DND-41 (cell line): ENCODE measurements at regions not wholly inside any gene's neighbourhood (a gene's known extent, or its start where the extent isn't known, plus 50 kb on each side); places are given as distances from the start of the nearest gene placed in this dataset.

Experiments
- ATAC-seq: fragments of 200-7000 bp; cut with Tn5 transposase; 3 replicates; pipeline ENCODE4 v1.9.1; 2021; ENCODE audit warnings: low read depth; ENCODE audit not compliant: insufficient read depth
- DNase-seq: peaks from one replicate; pipeline ENCODE4 v3.0.0-alpha.2; 2020
- H2AFZ ChIP-seq: 2 replicates; pipeline ENCODE4 v1.6.0; 2012; ENCODE audit warnings: low read depth, low read length
- H3K27ac ChIP-seq: 2 replicates; pipeline ENCODE4 v1.5.1; 2012; ENCODE audit warnings: low read length, inconsistent platforms
- H3K27me3 ChIP-seq: fragments of 200-600 bp; sonication (generic); 2 replicates; pipeline ENCODE4 v1.6.0; 2012; ENCODE audit warnings: low read length, mild to moderate bottlenecking, inconsistent platforms; ENCODE audit not compliant: insufficient read depth, poor library complexity
- H3K36me3 ChIP-seq: 2 replicates; pipeline ENCODE4 v1.5.1; 2012; ENCODE audit warnings: low read length, inconsistent platforms; ENCODE audit not compliant: insufficient read depth
- H3K4me1 ChIP-seq: 2 replicates; pipeline ENCODE4 v1.5.1; 2012; ENCODE audit warnings: mild to moderate bottlenecking, low read length; ENCODE audit not compliant: insufficient read depth
- H3K4me2 ChIP-seq: 2 replicates; pipeline ENCODE4 v1.6.0; 2012; ENCODE audit warnings: mild to moderate bottlenecking, moderate library complexity, low read length, inconsistent platforms; ENCODE audit not compliant: insufficient read depth
- H3K4me3 ChIP-seq, 2 experiments: fragments of 200-600 bp in 1 of 2; shearing (Covaris generic) in 1 of 2; 2 replicates each; pipeline ENCODE4 v1.5.1; 2012 to 2016; ENCODE audit warnings: inconsistent platforms in 2 of 2, low read length in 2 of 2, mild to moderate bottlenecking in 2 of 2, low read depth in 1 of 2, moderate library complexity in 1 of 2
- H3K79me2 ChIP-seq: 2 replicates; pipeline ENCODE4 v1.6.0; 2012; ENCODE audit warnings: low read length, inconsistent platforms; ENCODE audit not compliant: insufficient read depth
- H3K9ac ChIP-seq: 2 replicates; pipeline ENCODE4 v1.6.0; 2012; ENCODE audit warnings: low read depth, mild to moderate bottlenecking, inconsistent platforms, low read length, moderate library complexity
- H3K9me3 ChIP-seq: 2 replicates; pipeline ENCODE4 v1.5.1; 2012; ENCODE audit warnings: low read length, moderate library complexity, mild to moderate bottlenecking, inconsistent platforms; ENCODE audit not compliant: insufficient read depth, severe bottlenecking
- H4K20me1 ChIP-seq: 2 replicates; pipeline ENCODE4 v1.6.0; 2012; ENCODE audit warnings: low read length; ENCODE audit not compliant: insufficient read depth
- EZH2 ChIP-seq: IDR thresholded peaks from 3 replicates; pipeline ENCODE4 v1.6.1; 2012; ENCODE audit warnings: borderline replicate concordance, low read depth, mild to moderate bottlenecking, moderate library complexity, low read length, inconsistent platforms; ENCODE audit not compliant: severe bottlenecking
- TF ChIP-seq, protein P1 (sequence below): IDR thresholded peaks from 2 replicates; pipeline ENCODE4 v1.5.1; 2012; ENCODE audit warnings: borderline replicate concordance, low read length, moderate library complexity, mild to moderate bottlenecking; ENCODE audit not compliant: poor library complexity, severe bottlenecking; ENCODE audit errors: extremely low read depth

GRCh38 chr13:81304121-81304659 lies 963.3 kb upstream of the SPRY2 start:
- H4K20me1 ChIP-seq: no peaks in the 10 kb centered on the region
- no peak overlapping the region for H2AFZ ChIP-seq
- DNase-seq (no peak), ATAC-seq (no peak)
- no peaks in the 10 kb centered on the region for H3K79me2 ChIP-seq
- H3K9me3 ChIP-seq: no peaks in the 10 kb centered on the region
- TF ChIP-seq EZH2: no peak
- TF ChIP-seq, protein P1, sequence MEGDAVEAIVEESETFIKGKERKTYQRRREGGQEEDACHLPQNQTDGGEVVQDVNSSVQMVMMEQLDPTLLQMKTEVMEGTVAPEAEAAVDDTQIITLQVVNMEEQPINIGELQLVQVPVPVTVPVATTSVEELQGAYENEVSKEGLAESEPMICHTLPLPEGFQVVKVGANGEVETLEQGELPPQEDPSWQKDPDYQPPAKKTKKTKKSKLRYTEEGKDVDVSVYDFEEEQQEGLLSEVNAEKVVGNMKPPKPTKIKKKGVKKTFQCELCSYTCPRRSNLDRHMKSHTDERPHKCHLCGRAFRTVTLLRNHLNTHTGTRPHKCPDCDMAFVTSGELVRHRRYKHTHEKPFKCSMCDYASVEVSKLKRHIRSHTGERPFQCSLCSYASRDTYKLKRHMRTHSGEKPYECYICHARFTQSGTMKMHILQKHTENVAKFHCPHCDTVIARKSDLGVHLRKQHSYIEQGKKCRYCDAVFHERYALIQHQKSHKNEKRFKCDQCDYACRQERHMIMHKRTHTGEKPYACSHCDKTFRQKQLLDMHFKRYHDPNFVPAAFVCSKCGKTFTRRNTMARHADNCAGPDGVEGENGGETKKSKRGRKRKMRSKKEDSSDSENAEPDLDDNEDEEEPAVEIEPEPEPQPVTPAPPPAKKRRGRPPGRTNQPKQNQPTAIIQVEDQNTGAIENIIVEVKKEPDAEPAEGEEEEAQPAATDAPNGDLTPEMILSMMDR: no peak
- no peak overlapping the region for H3K9ac ChIP-seq
- H3K4me3 ChIP-seq: no peak overlapping the region
- no peak overlapping the region for H3K4me2 ChIP-seq
- H3K36me3 ChIP-seq: no peaks in the 10 kb centered on the region
- no peaks in the 10 kb centered on the region for H3K4me1 ChIP-seq
- H3K27ac ChIP-seq: no peak overlapping the region
- H3K27me3 ChIP-seq: no peaks in the 10 kb centered on the region

- H3K27ac ChIP-seq: no peak overlapping the region
- H3K9me3 ChIP-seq: no peaks in the 10 kb centered on the region
- DNase-seq: no peak
- ATAC-seq: no peak
- H4K20me1 ChIP-seq: no peaks in the 10 kb centered on the region
- TF ChIP-seq, protein P1: no peak
- no peak for TF ChIP-seq EZH2
- H3K4me1 ChIP-seq: no peaks in the 10 kb centered on the region
- no peaks in the 10 kb centered on the region for H3K36me3 ChIP-seq
- H2AFZ ChIP-seq: no peak overlapping the region
- no peaks in the 10 kb centered on the region for H3K79me2 ChIP-seq
- H3K4me3 ChIP-seq: no peak overlapping the region
- no peaks in the 10 kb centered on the region for H3K27me3 ChIP-seq
- H3K4me2 ChIP-seq: no peak overlapping the region
- no peak overlapping the region for H3K9ac ChIP-seq
These were observed 961.8 kb upstream of the SPRY2 start for GRCh38 chr13:81302677-81303076.

- Histone ChIP-seq H3K79me2 (no peaks in the 10 kb centered on the region), H3K4me3 (no peak overlapping the region), H3K27ac (no peak overlapping the region), H3K36me3 (no peaks in the 10 kb centered on the region), H3K9ac (no peak overlapping the region), H4K20me1 (no peaks in the 10 kb centered on the region), H3K4me1 (no peaks in the 10 kb centered on the region), H2AFZ (no peak overlapping the region), H3K27me3 (no peaks in the 10 kb centered on the region), H3K4me2 (no peak overlapping the region), H3K9me3 (no peaks in the 10 kb centered on the region)
- ATAC-seq (no peak), DNase-seq (no peak)
- TF ChIP-seq EZH2: no peak
- TF ChIP-seq, protein P1: no peak
These were observed 961.2 kb upstream of the SPRY2 start for GRCh38 chr13:81302125-81302524.

GRCh38 chr13:81295177-81295576 lies 954.3 kb upstream of the SPRY2 start:
- Histone ChIP-seq H3K27ac (no peak overlapping the region), H3K4me2 (no peak overlapping the region), H3K9ac (no peak overlapping the region), H4K20me1 (no peaks in the 10 kb centered on the region), H3K4me3 (no peak overlapping the region), H3K4me1 (no peaks in the 10 kb centered on the region), H2AFZ (no peak overlapping the region), H3K36me3 (no peaks in the 10 kb centered on the region), H3K27me3 (no peaks in the 10 kb centered on the region), H3K9me3 (no peaks in the 10 kb centered on the region), H3K79me2 (no peaks in the 10 kb centered on the region)
- DNase-seq: no peak
- ATAC-seq: no peak
- TF ChIP-seq, protein P1: no peak
- TF ChIP-seq EZH2: no peak
